ENCODE measurements at regions not wholly inside any gene's neighbourhood (a gene's known extent, or its start where the extent isn't known, plus 50 kb on each side); places are given as distances from the start of the nearest gene placed in this dataset.
"Not testable (repeated sequence)": the region's sequence is repeated elsewhere in the genome, so short reads cannot be mapped to it uniquely, and the experiment has no call there.

GRCh38 chr18:10252494-10252893 is 201.9 kb upstream of the APCDD1 start:
- Histone ChIP-seq H3K27me3 (no peaks in the 10 kb centered on the region), H3K27ac (no peak overlapping the region), H3K4me3 (no peak overlapping the region), H3K9me3 (no peaks in the 10 kb centered on the region), H3K4me1 (peaks cover 7% of the 10 kb centered on the region), H3K36me3 (no peaks in the 10 kb centered on the region)
- TF ChIP-seq POLR2AphosphoS5 (IDR thresholded peaks at IDR 0.05; ENCODE audit: insufficient read depth in 1 of 2, low read depth in 1 of 2): no peak
- TF ChIP-seq CTCF (IDR thresholded peaks at IDR 0.05): no peak
- no peak for TF ChIP-seq POLR2A (IDR thresholded peaks at IDR 0.05)
- intact Hi-C loops (cut with DNase I): no loop called here
- no peak for DNase-seq (ENCODE audit: extremely low spot score in 2 of 2)

- Histone ChIP-seq H3K4me1 (peaks cover 1% of the 10 kb centered on the region), H3K36me3 (no peaks in the 10 kb centered on the region), H3K4me3 (no peak overlapping the region), H3K9me3 (no peaks in the 10 kb centered on the region), H3K27me3 (no peaks in the 10 kb centered on the region), H3K27ac (no peak overlapping the region)
- TF ChIP-seq POLR2AphosphoS5 (IDR thresholded peaks at IDR 0.05; ENCODE audit: insufficient read depth in 1 of 2, low read depth in 1 of 2) (no peak), CTCF (IDR thresholded peaks at IDR 0.05) (no peak), POLR2A (IDR thresholded peaks at IDR 0.05) (no peak)
- intact Hi-C loops (cut with DNase I): no loop called here
- DNase-seq (ENCODE audit: extremely low spot score in 2 of 2): peak in 1 of 2 donors; percentile 29
Observed at GRCh38 chr18:10252952-10253705, 201.3 kb upstream of the APCDD1 start.

GRCh38 chr18:10256276-10256675 is 198.2 kb upstream of the APCDD1 start:
- H3K36me3 ChIP-seq; H3K4me1 ChIP-seq; H3K27me3 ChIP-seq; H3K9me3 ChIP-seq; H3K27ac ChIP-seq; DNase-seq (ENCODE audit: extremely low spot score in 2 of 2); H3K4me3 ChIP-seq; intact Hi-C loops (cut with DNase I): not testable (repeated sequence)

GRCh38 chr18:10258836-10259474 is 195.5 kb upstream of the APCDD1 start:
- intact Hi-C loops (cut with DNase I): no loop called here

GRCh38 chr18:10259901-10260300 is 194.5 kb upstream of the APCDD1 start:
- H3K4me1 ChIP-seq: no peaks in the 10 kb centered on the region
- intact Hi-C loops (cut with DNase I): no loop called here
- TF ChIP-seq POLR2A (IDR thresholded peaks at IDR 0.05) (no peak), POLR2AphosphoS5 (IDR thresholded peaks at IDR 0.05; ENCODE audit: insufficient read depth in 1 of 2, low read depth in 1 of 2) (no peak), CTCF (IDR thresholded peaks at IDR 0.05) (no peak)
- no peaks in the 10 kb centered on the region for H3K9me3 ChIP-seq
- no peaks in the 10 kb centered on the region for H3K27me3 ChIP-seq
- DNase-seq (ENCODE audit: extremely low spot score in 2 of 2): no peak
- no peaks in the 10 kb centered on the region for H3K36me3 ChIP-seq
- H3K27ac ChIP-seq: no peak overlapping the region
- no peak overlapping the region for H3K4me3 ChIP-seq

More at GRCh38 chr18:10258836-10259474, 195.5 kb upstream of the APCDD1 start:
- Histone ChIP-seq H3K4me3 (no peak overlapping the region), H3K27me3 (no peaks in the 10 kb centered on the region), H3K9me3 (no peaks in the 10 kb centered on the region), H3K27ac (no peak overlapping the region), H3K36me3 (no peaks in the 10 kb centered on the region), H3K4me1 (no peaks in the 10 kb centered on the region)
- no peak for DNase-seq (ENCODE audit: extremely low spot score in 2 of 2)
- TF ChIP-seq CTCF (IDR thresholded peaks at IDR 0.05): no peak
- TF ChIP-seq POLR2A (IDR thresholded peaks at IDR 0.05): no peak
- TF ChIP-seq POLR2AphosphoS5 (IDR thresholded peaks at IDR 0.05; ENCODE audit: insufficient read depth in 1 of 2, low read depth in 1 of 2): no peak
